Heart right ventricle (tissue), 16 donors: ENCODE measurements at regions not wholly inside any gene's neighbourhood (a gene's known extent, or its start where the extent isn't known, plus 50 kb on each side); places are given as distances from the start of the nearest gene placed in this dataset.

Source experiments
- ATAC-seq, 8 donors: fragments of 200-7000 bp; cut with Tn5 transposase; one replicate each; pipeline ENCODE4 v1.9.1; 2020; ENCODE audit warnings: mild to moderate bottlenecking in 8 of 8, moderate library complexity in 8 of 8, moderate number of reproducible peaks in 1 of 8
- DNase-seq, 2 donors: peaks; one replicate each; pipeline ENCODE4 v3.0.0-alpha.2; 2020
- H3K27ac ChIP-seq, 10 donors: fragments of 200-600 bp; sonication (generic) in 2 of 10; one replicate each; pipeline versions ENCODE4 v1.5.0 to v1.8.0; 2020 to 2022; ENCODE audit warnings: mild to moderate bottlenecking in 3 of 10
- H3K27me3 ChIP-seq, 7 donors: fragments of 200-600 bp; one replicate each; pipeline ENCODE4 v1.8.0; 2021 to 2022; ENCODE audit warnings: mild to moderate bottlenecking in 2 of 7
- H3K36me3 ChIP-seq, 9 donors: fragments of 200-600 bp; sonication (generic) in 1 of 9; one replicate each; pipeline versions ENCODE4 v1.5.0 to v1.8.0; 2020 to 2022; ENCODE audit warnings: mild to moderate bottlenecking in 2 of 9
- H3K4me1 ChIP-seq, 9 donors: fragments of 200-600 bp; sonication (generic) in 1 of 9; one replicate each; pipeline versions ENCODE4 v1.5.0 to v1.8.0; 2020 to 2022; ENCODE audit warnings: mild to moderate bottlenecking in 4 of 9
- H3K4me3 ChIP-seq, 10 donors: fragments of 200-600 bp; sonication (generic) in 2 of 10; one replicate each; pipeline versions ENCODE4 v1.5.0 to v1.8.0; 2020 to 2022; ENCODE audit warnings: mild to moderate bottlenecking in 7 of 10, moderate library complexity in 2 of 10
- H3K9me3 ChIP-seq, 11 donors: fragments of 200-600 bp in 10 of 11; sonication (generic) in 2 of 11; one replicate each; pipeline versions ENCODE4 v1.5.0 to v1.8.0; 2013 to 2022; ENCODE audit warnings: mild to moderate bottlenecking in 2 of 11, control low read depth in 1 of 11, moderate library complexity in 1 of 11
- CTCF ChIP-seq, 9 donors: fragments of 200-600 bp; sonication (generic) in 2 of 9; IDR thresholded peaks; one replicate each; pipeline versions ENCODE4 v1.5.0 to v1.8.0; 2021 to 2022; ENCODE audit warnings: antibody characterized with exemption in 9 of 9, mild to moderate bottlenecking in 5 of 9, moderate library complexity in 1 of 9
- WGBS, 2 donors: extraction: QIAGEN DNeasy Blood & Tissue Kit; methylation state at CpG; one replicate each; pipeline ENCODE4 v1.1.7; 2013; ENCODE audit warnings: inconsistent platforms in 1 of 2; 5-methylcytosine and 5-hydroxymethylcytosine counted together
- intact Hi-C, 10 donors: fragments of 100-400 bp; cut with DNase I; formaldehyde crosslinking; loops; one replicate each; pipeline versions ENCODE4 v1.11.1 to v1.14.2; 2022
- donor health status: Arrhythmogenic right ventricular cardiomyopathy.
- donor health status: ischemic (EF 13 %, LVEDD 7.1; RV severe dilation, severe dysfunction).
- donor health status: healthy with polysubstance abuse.
- donor health status: DM: no; HTN: yes; CAD: no.
- donor health status: DM: no; HTN: no; CAD: no.
- donor health status: ischemic (EF 25% LVEDD 6.9; RV normal size, moderate dysfunction).
- donor health status: ischemic (EF 25% LVEDD 5.7; RV mildly dilated, moderate dysfunction).
- donor health status: healthy.
- donor health status: DM: yes; HTN: yes; CAD: no.
- donor health status: Ischemic cardiomyopathy.
- donor health status: ischemic (EF 35%, LVEDD 5.7; RV mildly dilated, moderate dysfunction).
- donor health status: nonischemic (EF 11% LVEDD 7.7; RV severe dilation, severe dysfunction).
- donor health status: DM: yes; HTN: yes; CAD: no.
- donor health status: PGD.
- donor health status: ischemic (EF 29% LVEDD 5.4; RV normal size, mild dysfunction).
- donor health status: nonischemic (EF 23%, LVEDD 6.1; RV moderate dilation, normal function).

- Histone ChIP-seq H3K4me1 (no peaks in the 10 kb centered on the region), H3K9me3 (peaks cover 0 to 21% (median 0%) of the 10 kb centered on the region in 11 donors), H3K36me3 (no peaks in the 10 kb centered on the region), H3K4me3 (no peak overlapping the region), H3K27me3 (no peaks in the 10 kb centered on the region), H3K27ac (no peak overlapping the region)
- intact Hi-C loops = no loop called here
- WGBS, 2 donors = 67 to 75% methylated on average over 3 of the region's 3 CpGs
- ATAC-seq = no peak
- TF ChIP-seq CTCF (IDR thresholded peaks at IDR 0.05) = no peak
- DNase-seq = no peak
Measured at GRCh38 chr3:134106580-134106979, 76.9 kb upstream of the SLCO2A1 start.

GRCh38 chr3:134105876-134106556 lies 76.3 kb upstream of the SLCO2A1 start:
- no peaks in the 10 kb centered on the region for H3K4me1 ChIP-seq
- 89 to 91% methylated on average over 2 of the region's 2 CpGs for WGBS, 2 donors

GRCh38 chr3:134104031-134104430 lies 74.3 kb upstream of the SLCO2A1 start:
- DNase-seq = no peak
- H3K27ac ChIP-seq = no peak overlapping the region
- WGBS, 2 donors = 41 to 51% methylated on average over 2 of the region's 2 CpGs
- H3K27me3 ChIP-seq = no peaks in the 10 kb centered on the region
- H3K9me3 ChIP-seq = peaks cover 0 to 30% (median 0%) of the 10 kb centered on the region in 11 donors
- no peak for TF ChIP-seq CTCF (IDR thresholded peaks at IDR 0.05)
- no peaks in the 10 kb centered on the region for H3K36me3 ChIP-seq
- intact Hi-C loops = no loop called here
- ATAC-seq = no peak
- H3K4me3 ChIP-seq = no peak overlapping the region
- H3K4me1 ChIP-seq = no peaks in the 10 kb centered on the region

More at GRCh38 chr3:134105876-134106556, 76.3 kb upstream of the SLCO2A1 start:
- Histone ChIP-seq H3K27me3 (no peaks in the 10 kb centered on the region), H3K27ac (no peak overlapping the region), H3K4me3 (no peak overlapping the region), H3K9me3 (peaks cover 0 to 25% (median 0%) of the 10 kb centered on the region in 11 donors), H3K36me3 (no peaks in the 10 kb centered on the region)
- intact Hi-C loops = no loop called here
- DNase-seq (no peak), ATAC-seq (no peak)
- TF ChIP-seq CTCF (IDR thresholded peaks at IDR 0.05) = no peak

GRCh38 chr3:134103470-134103869 lies 73.7 kb upstream of the SLCO2A1 start:
- peaks cover 0 to 34% (median 0%) of the 10 kb centered on the region in 11 donors for H3K9me3 ChIP-seq
- DNase-seq = no peak
- no peak for TF ChIP-seq CTCF (IDR thresholded peaks at IDR 0.05)
- no peak overlapping the region for H3K4me3 ChIP-seq
- no peak for ATAC-seq
- intact Hi-C loops = no loop called here
- no peaks in the 10 kb centered on the region for H3K27me3 ChIP-seq
- no peaks in the 10 kb centered on the region for H3K4me1 ChIP-seq
- 93 to 97% methylated on average over 1 of the region's 1 CpG for WGBS, 2 donors
- H3K36me3 ChIP-seq = no peaks in the 10 kb centered on the region
- no peak overlapping the region for H3K27ac ChIP-seq
